Kasumi-1 (cell line): ENCODE measurements at regions not wholly inside any gene's neighbourhood (a gene's known extent, or its start where the extent isn't known, plus 50 kb on each side); places are given as distances from the start of the nearest gene placed in this dataset.
A peak's percentile ranks its signal among the peaks of the same experiment; 100 is the strongest.

Source experiments
- DNase-seq, 2 experiments: peaks; one replicate each; lab custom pipeline; 2025; lab: John Stamatoyannopoulos, UW

DNA sequence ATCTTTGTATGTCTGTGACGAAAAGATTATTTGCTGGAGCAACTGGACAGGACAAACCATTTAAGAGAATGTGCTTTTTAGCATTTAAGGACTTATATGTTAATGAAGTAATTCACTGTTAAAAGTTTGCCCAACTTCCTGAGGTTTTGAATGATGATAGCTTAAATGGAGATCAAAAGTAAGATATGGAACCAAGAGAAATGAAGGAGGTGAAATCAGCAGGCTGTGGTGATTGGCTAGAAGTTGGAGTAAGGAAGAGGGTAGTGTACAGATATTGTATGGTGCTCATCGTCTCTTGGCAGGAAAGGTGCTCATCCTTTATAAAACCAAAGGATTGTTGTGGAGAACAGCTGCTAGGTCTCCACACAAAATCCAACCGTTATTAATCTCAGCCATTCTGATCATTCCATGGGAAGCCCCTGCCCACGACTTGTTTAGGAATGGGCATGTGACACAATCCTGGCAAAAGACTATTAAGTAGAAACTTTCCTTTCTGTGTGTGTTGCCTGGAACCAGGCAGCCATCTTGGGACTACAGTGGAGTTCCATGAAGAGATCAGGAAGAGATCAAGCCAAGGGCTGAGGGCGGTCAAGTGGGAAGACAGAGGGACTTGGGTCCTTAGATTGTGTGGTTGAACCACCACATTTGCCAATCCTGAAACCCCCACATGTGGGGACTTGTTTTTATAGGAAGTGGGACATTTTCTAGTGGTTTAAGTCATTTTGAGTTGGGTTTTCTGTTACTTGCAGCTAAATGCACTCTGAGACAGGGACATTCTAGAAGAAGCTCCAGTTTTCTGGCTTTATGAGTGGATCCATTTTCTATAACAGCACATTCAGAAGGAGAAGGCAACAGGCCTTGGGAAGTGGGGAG is 56.8 kb upstream of the CHST11 start:
- DNase-seq: peak in 1 of 2 experiments; percentile 7

DNA sequence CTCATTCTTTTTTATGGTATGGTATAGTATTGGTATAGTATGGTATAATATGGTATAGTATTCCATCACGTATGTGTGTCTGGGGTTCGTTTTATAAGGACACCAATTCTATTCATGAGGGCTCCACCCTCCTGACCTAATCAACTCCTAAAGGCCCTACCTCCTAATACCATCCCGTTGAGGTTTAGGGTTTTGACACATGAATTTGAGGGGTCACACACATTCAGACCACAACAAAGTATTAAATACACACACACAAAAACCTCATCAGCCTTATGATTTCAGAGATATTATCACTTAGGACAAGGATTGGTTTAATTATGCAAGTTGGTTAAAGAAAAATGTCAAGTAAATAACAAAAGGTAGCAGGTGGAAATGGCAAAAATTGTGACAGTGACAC is 54.1 kb upstream of the CHST11 start:
- no peak for DNase-seq

DNA sequence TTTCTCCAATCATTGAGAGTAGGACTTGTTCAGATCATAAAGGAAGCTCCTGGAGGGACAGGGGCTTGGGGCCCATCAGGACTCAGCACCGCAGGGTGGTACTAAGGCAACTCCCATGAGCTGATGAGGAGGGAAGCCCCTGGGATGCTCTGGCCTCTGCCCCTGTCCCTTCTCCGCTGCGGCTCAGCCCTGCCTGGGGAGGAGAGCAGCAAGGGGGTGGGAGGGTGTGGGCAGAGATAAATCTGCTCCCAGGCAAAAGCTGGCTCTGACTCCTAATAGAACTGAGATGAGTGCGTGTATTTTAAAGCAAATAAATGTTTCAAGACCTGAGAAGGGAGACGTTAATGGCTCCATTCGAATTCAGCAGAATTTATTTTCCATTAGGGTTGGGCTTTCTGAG is 52.0 kb upstream of the CHST11 start:
- no peak for DNase-seq

DNA sequence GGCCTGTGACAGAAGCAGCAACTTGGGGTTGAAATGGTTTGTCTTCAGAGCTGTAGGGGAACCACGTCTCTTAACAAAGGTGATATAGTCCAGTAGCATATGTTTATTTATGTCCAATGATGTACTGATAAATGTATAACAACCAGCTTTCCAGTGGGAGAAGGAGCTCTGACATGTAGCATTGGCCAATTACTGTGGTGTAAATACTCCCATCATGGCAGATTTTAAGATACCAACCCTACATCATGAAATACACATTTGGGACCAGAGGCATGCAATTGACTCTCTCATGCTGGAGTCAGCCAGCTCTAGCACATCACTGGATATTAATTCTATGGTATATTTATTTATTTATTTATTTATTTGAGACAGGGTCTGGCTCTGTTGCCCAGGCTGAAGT is 50.6 kb upstream of the CHST11 start:
- no peak for DNase-seq
